ENCODE measurements at regions not wholly inside any gene's neighbourhood (a gene's known extent, or its start where the extent isn't known, plus 50 kb on each side); places are given as distances from the start of the nearest gene placed in this dataset.

DNA sequence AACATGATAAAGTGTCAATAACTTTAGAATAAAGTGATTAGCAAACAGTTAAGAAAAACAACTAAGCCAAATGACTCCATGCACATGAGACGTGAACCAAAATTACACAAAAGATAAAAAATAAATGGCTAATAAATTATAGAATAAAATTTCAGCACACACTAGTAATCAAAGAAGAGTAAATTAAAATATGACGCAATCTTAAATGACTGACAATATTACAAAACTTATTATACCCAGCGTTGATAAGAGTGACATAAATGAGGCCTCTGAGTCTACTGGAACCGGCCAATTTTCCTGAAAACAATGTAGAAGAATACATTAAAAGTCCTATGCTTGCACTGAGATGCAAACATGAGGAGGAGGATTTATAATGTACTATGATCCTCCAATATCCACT, 187.4 kb downstream of the DHX15 start:
- no peak for DNase-seq (ENCODE audit: low read depth in 2 of 2)
- TF ChIP-seq CTCF (IDR thresholded peaks at IDR 0.05; ENCODE audit: low read depth, low read length) = no peak
- H3K4me3 ChIP-seq (replicated peaks in 1 of 2; ENCODE audit: low read depth in 2 of 2, low read length in 2 of 2) = no peak overlapping the region

- no peak for TF ChIP-seq CTCF (IDR thresholded peaks at IDR 0.05; ENCODE audit: low read depth, low read length)
- no peak overlapping the region for H3K4me3 ChIP-seq (replicated peaks in 1 of 2; ENCODE audit: low read depth in 2 of 2, low read length in 2 of 2)
- no peak for DNase-seq (ENCODE audit: low read depth in 2 of 2)
Measured at GRCh38 chr4:24395937-24396336, 188.4 kb downstream of the DHX15 start.

GRCh38 chr4:24394041-24394440, 190.3 kb downstream of the DHX15 start:
- no peak overlapping the region for H3K4me3 ChIP-seq (replicated peaks in 1 of 2; ENCODE audit: low read depth in 2 of 2, low read length in 2 of 2)
- no peak for TF ChIP-seq CTCF (IDR thresholded peaks at IDR 0.05; ENCODE audit: low read depth, low read length)
- peak in 1 of 2 donors; percentile 4 for DNase-seq (ENCODE audit: low read depth in 2 of 2)

DNA sequence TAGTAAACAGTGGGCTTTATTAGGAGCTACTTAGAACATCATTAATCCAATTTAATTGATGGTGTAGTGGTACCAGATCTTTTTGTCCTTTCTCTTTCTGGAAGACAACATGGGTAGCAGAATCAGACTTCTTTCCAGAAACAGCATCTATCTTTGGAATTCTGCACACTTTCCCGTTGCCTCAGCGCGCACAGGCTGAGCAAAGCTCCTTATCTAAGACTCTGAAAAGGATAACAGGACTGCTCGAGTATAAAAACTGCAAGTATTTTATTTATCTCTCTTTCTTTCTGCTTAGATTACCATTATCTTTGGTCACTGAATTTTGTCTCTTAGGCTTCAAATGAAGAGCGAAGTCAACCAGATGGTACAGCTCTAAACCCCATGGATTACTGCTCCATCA, 191.7 kb downstream of the DHX15 start:
- TF ChIP-seq CTCF (IDR thresholded peaks at IDR 0.05; ENCODE audit: low read depth, low read length) = no peak
- DNase-seq (ENCODE audit: low read depth in 2 of 2) = no peak
- no peak overlapping the region for H3K4me3 ChIP-seq (replicated peaks in 1 of 2; ENCODE audit: low read depth in 2 of 2, low read length in 2 of 2)

DNA sequence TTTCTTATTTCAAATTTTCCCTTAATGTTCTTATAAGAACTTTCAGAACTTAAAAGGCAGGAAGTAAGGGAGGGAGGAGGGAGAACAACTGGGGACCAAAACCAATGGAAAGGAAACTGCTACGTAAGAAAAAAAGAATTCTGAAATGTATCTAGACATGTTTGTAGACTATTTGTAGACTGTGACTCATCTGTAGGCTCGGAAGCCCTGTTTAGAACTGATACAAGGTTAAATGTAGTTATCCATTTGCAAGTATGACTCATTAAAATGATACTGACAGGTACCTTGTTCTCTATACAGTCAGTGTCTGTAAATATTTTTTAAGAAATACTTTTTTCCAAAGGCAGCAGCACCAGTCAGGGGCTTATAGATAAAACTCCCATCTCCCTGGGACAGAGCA, 202.0 kb downstream of the DHX15 start:
- TF ChIP-seq CTCF (IDR thresholded peaks at IDR 0.05; ENCODE audit: low read depth, low read length) = no peak

DNA sequence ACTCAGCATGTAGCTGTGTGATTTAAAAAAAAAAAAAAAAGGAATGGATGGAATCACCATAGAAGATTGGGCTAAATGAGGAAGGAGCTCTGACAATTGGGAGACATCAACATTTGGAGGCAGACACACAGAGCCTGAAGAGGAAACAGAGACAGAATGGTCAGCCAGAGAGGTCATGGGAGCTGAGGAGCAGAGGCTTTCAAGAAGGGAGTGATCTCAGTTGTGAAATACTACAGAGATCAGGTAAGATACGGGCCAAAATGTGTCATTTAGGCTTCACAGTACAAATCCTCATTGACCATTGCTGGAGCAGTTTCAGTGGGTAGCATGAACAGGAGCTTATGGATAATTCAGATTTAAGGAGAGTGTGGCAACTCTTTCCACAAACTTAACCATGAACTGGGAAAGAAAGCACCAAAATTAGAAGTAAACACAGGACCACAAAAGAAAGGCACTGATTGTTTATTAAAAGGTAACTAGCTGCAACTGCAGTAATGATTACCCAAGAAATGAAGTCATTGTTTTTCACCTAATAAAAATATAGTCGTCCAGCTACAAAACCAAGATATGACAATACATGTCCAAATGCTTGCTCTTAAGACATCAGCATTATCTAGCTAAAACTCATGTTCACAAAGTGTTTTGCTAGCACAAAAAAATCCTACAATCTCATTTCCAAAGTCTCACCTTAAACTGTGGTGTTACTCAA, 203.2 kb downstream of the DHX15 start:
- no peak for TF ChIP-seq CTCF (IDR thresholded peaks at IDR 0.05; ENCODE audit: low read depth, low read length)
- no peak for DNase-seq (ENCODE audit: low read depth in 2 of 2)

More for the DNA sequence above, 202.0 kb downstream of the DHX15 start:
- no peak overlapping the region for H3K4me3 ChIP-seq (replicated peaks in 1 of 2; ENCODE audit: low read depth in 2 of 2, low read length in 2 of 2)
- DNase-seq (ENCODE audit: low read depth in 2 of 2) = peak; percentile 5 to 29

DNA sequence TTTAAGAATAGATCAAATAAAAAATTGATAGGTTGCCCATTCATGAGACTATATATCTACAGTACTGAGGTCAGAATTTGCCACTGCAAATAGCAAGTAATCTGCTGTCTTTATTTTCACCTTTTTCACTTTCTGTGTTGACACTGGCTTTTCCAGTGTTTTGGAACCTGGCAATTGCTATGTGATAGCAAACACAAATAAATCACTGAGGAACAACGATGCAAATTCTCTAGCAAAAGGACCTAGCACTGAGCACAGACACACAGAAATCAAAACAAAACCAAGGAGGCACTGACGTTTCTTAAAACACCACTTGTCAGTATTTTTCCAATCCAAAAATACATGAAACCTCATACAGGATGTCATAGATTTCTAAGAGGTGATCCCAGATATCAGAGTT, 210.7 kb downstream of the DHX15 start:
- no peak for DNase-seq (ENCODE audit: low read depth in 2 of 2)
- no peak for TF ChIP-seq CTCF (IDR thresholded peaks at IDR 0.05; ENCODE audit: low read depth, low read length)

More for the DNA sequence above, 203.2 kb downstream of the DHX15 start:
- H3K4me3 ChIP-seq (replicated peaks in 1 of 2; ENCODE audit: low read depth in 2 of 2, low read length in 2 of 2) = no peak overlapping the region

More for the DNA sequence above, 210.7 kb downstream of the DHX15 start:
- no peak overlapping the region for H3K4me3 ChIP-seq (replicated peaks in 1 of 2; ENCODE audit: low read depth in 2 of 2, low read length in 2 of 2)

Data from cardiac fibroblast (primary cell).